Heart right ventricle (tissue), 16 donors: ENCODE measurements at regions not wholly inside any gene's neighbourhood (a gene's known extent, or its start where the extent isn't known, plus 50 kb on each side); places are given as distances from the start of the nearest gene placed in this dataset.

ENCODE experiments used
- ATAC-seq, 8 donors: fragments of 200-7000 bp; cut with Tn5 transposase; one replicate each; pipeline ENCODE4 v1.9.1; 2020; ENCODE audit warnings: mild to moderate bottlenecking in 8 of 8, moderate library complexity in 8 of 8, moderate number of reproducible peaks in 1 of 8
- DNase-seq, 2 donors: peaks; one replicate each; pipeline ENCODE4 v3.0.0-alpha.2; 2020
- H3K27ac ChIP-seq, 10 donors: fragments of 200-600 bp; sonication (generic) in 2 of 10; one replicate each; pipeline versions ENCODE4 v1.5.0 to v1.8.0; 2020 to 2022; ENCODE audit warnings: mild to moderate bottlenecking in 3 of 10
- H3K27me3 ChIP-seq, 7 donors: fragments of 200-600 bp; one replicate each; pipeline ENCODE4 v1.8.0; 2021 to 2022; ENCODE audit warnings: mild to moderate bottlenecking in 2 of 7
- H3K36me3 ChIP-seq, 9 donors: fragments of 200-600 bp; sonication (generic) in 1 of 9; one replicate each; pipeline versions ENCODE4 v1.5.0 to v1.8.0; 2020 to 2022; ENCODE audit warnings: mild to moderate bottlenecking in 2 of 9
- H3K4me1 ChIP-seq, 9 donors: fragments of 200-600 bp; sonication (generic) in 1 of 9; one replicate each; pipeline versions ENCODE4 v1.5.0 to v1.8.0; 2020 to 2022; ENCODE audit warnings: mild to moderate bottlenecking in 4 of 9
- H3K4me3 ChIP-seq, 10 donors: fragments of 200-600 bp; sonication (generic) in 2 of 10; one replicate each; pipeline versions ENCODE4 v1.5.0 to v1.8.0; 2020 to 2022; ENCODE audit warnings: mild to moderate bottlenecking in 7 of 10, moderate library complexity in 2 of 10
- H3K9me3 ChIP-seq, 11 donors: fragments of 200-600 bp in 10 of 11; sonication (generic) in 2 of 11; one replicate each; pipeline versions ENCODE4 v1.5.0 to v1.8.0; 2013 to 2022; ENCODE audit warnings: mild to moderate bottlenecking in 2 of 11, control low read depth in 1 of 11, moderate library complexity in 1 of 11
- CTCF ChIP-seq, 9 donors: fragments of 200-600 bp; sonication (generic) in 2 of 9; IDR thresholded peaks; one replicate each; pipeline versions ENCODE4 v1.5.0 to v1.8.0; 2021 to 2022; ENCODE audit warnings: antibody characterized with exemption in 9 of 9, mild to moderate bottlenecking in 5 of 9, moderate library complexity in 1 of 9
- WGBS, 2 donors: extraction: QIAGEN DNeasy Blood & Tissue Kit; methylation state at CpG; one replicate each; pipeline ENCODE4 v1.1.7; 2013; ENCODE audit warnings: inconsistent platforms in 1 of 2; 5-methylcytosine and 5-hydroxymethylcytosine counted together
- intact Hi-C, 10 donors: fragments of 100-400 bp; cut with DNase I; formaldehyde crosslinking; loops; one replicate each; pipeline versions ENCODE4 v1.11.1 to v1.14.2; 2022
- donor health status: Arrhythmogenic right ventricular cardiomyopathy.
- donor health status: ischemic (EF 13 %, LVEDD 7.1; RV severe dilation, severe dysfunction).
- donor health status: healthy with polysubstance abuse.
- donor health status: DM: no; HTN: yes; CAD: no.
- donor health status: DM: no; HTN: no; CAD: no.
- donor health status: ischemic (EF 25% LVEDD 6.9; RV normal size, moderate dysfunction).
- donor health status: ischemic (EF 25% LVEDD 5.7; RV mildly dilated, moderate dysfunction).
- donor health status: healthy.
- donor health status: DM: yes; HTN: yes; CAD: no.
- donor health status: Ischemic cardiomyopathy.
- donor health status: ischemic (EF 35%, LVEDD 5.7; RV mildly dilated, moderate dysfunction).
- donor health status: nonischemic (EF 11% LVEDD 7.7; RV severe dilation, severe dysfunction).
- donor health status: DM: yes; HTN: yes; CAD: no.
- donor health status: PGD.
- donor health status: ischemic (EF 29% LVEDD 5.4; RV normal size, mild dysfunction).
- donor health status: nonischemic (EF 23%, LVEDD 6.1; RV moderate dilation, normal function).

GRCh38 chr11:70933981-70934583, 318.3 kb downstream of the SHANK2 start:
- TF ChIP-seq CTCF (IDR thresholded peaks at IDR 0.05): no peak
- no peaks in the 10 kb centered on the region for H3K36me3 ChIP-seq
- no peaks in the 10 kb centered on the region for H3K4me1 ChIP-seq
- H3K27me3 ChIP-seq: peaks cover 0 to 26% (median 0%) of the 10 kb centered on the region in 7 donors
- intact Hi-C loops: no loop called here
- ATAC-seq (no peak), DNase-seq (no peak)
- WGBS, 2 donors: 87 to 88% methylated on average over 10 of the region's 10 CpGs
- no peak overlapping the region for H3K4me3 ChIP-seq
- H3K27ac ChIP-seq: no peak overlapping the region
- H3K9me3 ChIP-seq: peaks cover 0 to 21% (median 2%) of the 10 kb centered on the region in 11 donors

GRCh38 chr11:70935006-70935768, 317.2 kb downstream of the SHANK2 start:
- Histone ChIP-seq H3K4me1 (no peaks in the 10 kb centered on the region), H3K36me3 (no peaks in the 10 kb centered on the region), H3K27ac (no peak overlapping the region), H3K27me3 (peaks cover 0 to 20% (median 0%) of the 10 kb centered on the region in 7 donors), H3K4me3 (no peak overlapping the region), H3K9me3 (peaks cover 0 to 25% (median under 1%) of the 10 kb centered on the region in 11 donors)
- no peak for DNase-seq
- intact Hi-C loops: no loop called here
- ATAC-seq: no peak
- 69 to 77% methylated on average over 13 of the region's 13 CpGs for WGBS, 2 donors
- no peak for TF ChIP-seq CTCF (IDR thresholded peaks at IDR 0.05)

GRCh38 chr11:70942593-70942992, 309.8 kb downstream of the SHANK2 start:
- peaks cover 0 to 6% (median 0%) of the 10 kb centered on the region in 7 donors for H3K27me3 ChIP-seq
- DNase-seq (no peak), ATAC-seq (no peak)
- TF ChIP-seq CTCF (IDR thresholded peaks at IDR 0.05): peak in 1 of 9 donors; percentile 13
- H3K36me3 ChIP-seq: no peaks in the 10 kb centered on the region
- no peaks in the 10 kb centered on the region for H3K4me1 ChIP-seq
- peaks cover 0 to 58% (median 25%) of the 10 kb centered on the region in 11 donors for H3K9me3 ChIP-seq
- intact Hi-C loops: no loop called here
- 69 to 85% methylated on average over 1 of the region's 1 CpG for WGBS, 2 donors
- H3K4me3 ChIP-seq: no peak overlapping the region
- no peak overlapping the region for H3K27ac ChIP-seq

GRCh38 chr11:70944141-70944540, 308.2 kb downstream of the SHANK2 start:
- 82 to 88% methylated on average over 11 of the region's 11 CpGs for whole genome bisulfite sequencing, 2 donors
- TF ChIP-seq CTCF (IDR thresholded peaks at IDR 0.05): no peak
- no peak overlapping the region for H3K27ac ChIP-seq
- H3K9me3 ChIP-seq: peaks cover 0 to 49% (median 23%) of the 10 kb centered on the region in 11 donors
- intact Hi-C loops: no loop called here
- no peaks in the 10 kb centered on the region for H3K36me3 ChIP-seq
- ATAC-seq (no peak), DNase-seq (no peak)
- H3K4me1 ChIP-seq: no peaks in the 10 kb centered on the region
- no peak overlapping the region for H3K4me3 ChIP-seq
- peaks cover 0 to 6% (median 0%) of the 10 kb centered on the region in 7 donors for H3K27me3 ChIP-seq
